Progenitor cell of endocrine pancreas (in vitro differentiated cells): ENCODE measurements at regions not wholly inside any gene's neighbourhood (a gene's known extent, or its start where the extent isn't known, plus 50 kb on each side); places are given as distances from the start of the nearest gene placed in this dataset.

Source experiments
- DNase-seq: peaks from one replicate; pipeline ENCODE4 v3.0.0; 2021; ENCODE audit warnings: low spot score; ENCODE audit not compliant: unreplicated experiment
- H3K27ac Mint-ChIP-seq: 2 replicates; pipeline ENCODE4 v1.8.0; 2021; ENCODE audit warnings: mild to moderate bottlenecking, moderate library complexity, mixed read lengths
- H3K27me3 Mint-ChIP-seq: 2 replicates; pipeline ENCODE4 v1.8.0; 2021; ENCODE audit warnings: mixed read lengths
- H3K36me3 Mint-ChIP-seq: 2 replicates; pipeline ENCODE4 v1.8.0; 2022; ENCODE audit warnings: mixed read lengths; ENCODE audit not compliant: insufficient read depth
- H3K4me1 Mint-ChIP-seq: 2 replicates; pipeline ENCODE4 v1.8.0; 2021; ENCODE audit warnings: low read depth, mixed read lengths
- H3K4me3 Mint-ChIP-seq: 2 replicates; pipeline ENCODE4 v1.8.0; 2021; ENCODE audit warnings: low read depth, mild to moderate bottlenecking, moderate library complexity, mixed read lengths
- H3K9me3 Mint-ChIP-seq: 2 replicates; pipeline ENCODE4 v1.8.0; 2021; ENCODE audit warnings: low read depth, mixed read lengths
- CTCF ChIP-seq: fragments of 200-600 bp; sonication (generic); IDR thresholded peaks from one replicate; pipeline ENCODE4 v1.5.0; 2021; ENCODE audit warnings: antibody characterized with exemption, mild to moderate bottlenecking; ENCODE audit not compliant: unreplicated experiment

- Mint-ChIP-seq H3K4me3 (no peak overlapping the region), H3K27ac (no peak overlapping the region), H3K4me1 (peaks cover 3% of the 10 kb centered on the region), H3K9me3 (no peaks in the 10 kb centered on the region), H3K36me3 (no peaks in the 10 kb centered on the region), H3K27me3 (no peaks in the 10 kb centered on the region)
- no peak for TF ChIP-seq CTCF
- DNase-seq, result no peak
Observed at GRCh38 chr4:116953947-116954346, 131.4 kb downstream of the TRAM1L1 start.

GRCh38 chr4:116952530-116953136 is 132.7 kb downstream of the TRAM1L1 start:
- no peak overlapping the region for H3K4me3 Mint-ChIP-seq
- no peak for DNase-seq
- no peaks in the 10 kb centered on the region for H3K36me3 Mint-ChIP-seq

GRCh38 chr4:116949856-116950255 is 135.5 kb downstream of the TRAM1L1 start:
- no peak for DNase-seq
- H3K27ac Mint-ChIP-seq, result no peak overlapping the region
- TF ChIP-seq CTCF, result no peak

More at GRCh38 chr4:116952530-116953136, 132.7 kb downstream of the TRAM1L1 start:
- TF ChIP-seq CTCF, result no peak
- no peaks in the 10 kb centered on the region for H3K9me3 Mint-ChIP-seq
- peaks cover 3% of the 10 kb centered on the region for H3K4me1 Mint-ChIP-seq
- no peaks in the 10 kb centered on the region for H3K27me3 Mint-ChIP-seq
- no peak overlapping the region for H3K27ac Mint-ChIP-seq

GRCh38 chr4:116942315-116942714 is 143.1 kb downstream of the TRAM1L1 start:
- Mint-ChIP-seq H3K9me3 (no peaks in the 10 kb centered on the region), H3K4me1 (no peaks in the 10 kb centered on the region), H3K27ac (no peak overlapping the region), H3K4me3 (no peak overlapping the region), H3K27me3 (no peaks in the 10 kb centered on the region), H3K36me3 (no peaks in the 10 kb centered on the region)
- no peak for TF ChIP-seq CTCF
- no peak for DNase-seq

More at GRCh38 chr4:116949856-116950255, 135.5 kb downstream of the TRAM1L1 start:
- no peak overlapping the region for H3K4me3 Mint-ChIP-seq
- no peaks in the 10 kb centered on the region for H3K27me3 Mint-ChIP-seq
- no peaks in the 10 kb centered on the region for H3K9me3 Mint-ChIP-seq
- H3K4me1 Mint-ChIP-seq, result peaks cover 3% of the 10 kb centered on the region
- H3K36me3 Mint-ChIP-seq, result no peaks in the 10 kb centered on the region

GRCh38 chr4:116930329-116930728 is 155.0 kb downstream of the TRAM1L1 start:
- H3K27ac Mint-ChIP-seq, result no peak overlapping the region
- H3K36me3 Mint-ChIP-seq, result no peaks in the 10 kb centered on the region
- no peak for TF ChIP-seq CTCF
- peaks cover 3% of the 10 kb centered on the region for H3K4me1 Mint-ChIP-seq
- H3K27me3 Mint-ChIP-seq, result peaks cover 5% of the 10 kb centered on the region
- no peak overlapping the region for H3K4me3 Mint-ChIP-seq
- no peak for DNase-seq
- no peaks in the 10 kb centered on the region for H3K9me3 Mint-ChIP-seq
